HG03064 (cell line): ENCODE measurements at regions not wholly inside any gene's neighbourhood (a gene's known extent, or its start where the extent isn't known, plus 50 kb on each side); places are given as distances from the start of the nearest gene placed in this dataset.
"Not testable (repeated sequence)": the region's sequence is repeated elsewhere in the genome, so short reads cannot be mapped to it uniquely, and the experiment has no call there.

ENCODE experiments used
- ATAC-seq: cut with Tn5 transposase; IDR thresholded peaks from one replicate; pipeline ENCODE4 v1.9.1; 2021; ENCODE audit warnings: low read depth; ENCODE audit not compliant: unreplicated experiment

- no peak for ATAC-seq
Measured at GRCh38 chr13:60716313-60716712, 319.3 kb downstream of the TDRD3 start.

DNA sequence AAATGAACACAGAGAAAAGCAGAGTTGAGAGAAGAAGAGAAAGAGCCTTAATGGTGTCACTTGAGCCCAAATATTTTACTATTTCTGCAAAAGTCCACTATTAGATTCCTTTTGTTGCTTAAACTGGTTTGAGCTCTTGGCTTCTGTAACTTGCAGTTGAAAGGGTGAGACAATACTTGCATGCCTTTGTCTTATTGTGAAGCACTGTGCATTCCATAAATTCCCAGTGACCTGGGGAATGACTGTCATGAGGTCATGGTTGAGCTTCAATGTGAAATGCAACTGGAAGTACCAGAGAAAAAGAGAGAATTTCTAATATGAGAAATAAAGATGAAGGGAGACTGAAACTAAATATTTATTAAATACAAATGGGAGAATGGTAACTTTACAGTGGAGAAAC lies 310.9 kb downstream of the TDRD3 start:
- ATAC-seq = no peak

- no peak for ATAC-seq
Measured at GRCh38 chr13:60701895-60702294, 304.9 kb downstream of the TDRD3 start.

DNA sequence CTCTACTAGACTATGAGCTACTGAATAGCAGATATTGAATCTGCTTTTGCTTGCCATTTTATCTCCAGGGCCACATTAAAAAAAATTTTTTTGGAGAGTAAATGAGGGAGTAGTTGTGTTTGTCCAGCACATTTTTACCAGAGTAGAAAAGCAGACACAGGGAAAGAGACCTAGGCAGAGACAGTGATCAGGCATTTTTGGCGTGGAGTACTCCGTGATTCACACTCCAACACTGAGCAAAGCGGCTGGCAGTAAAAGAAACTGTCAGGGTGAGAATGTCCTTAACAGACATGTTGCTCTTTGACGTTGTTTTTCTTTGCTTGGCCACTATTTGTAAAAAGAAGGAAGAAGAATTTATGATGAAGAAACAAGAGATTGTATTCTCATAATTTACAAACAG lies 304.0 kb downstream of the TDRD3 start:
- no peak for ATAC-seq

- no peak for ATAC-seq
Measured at GRCh38 chr13:60699636-60700035, 302.6 kb downstream of the TDRD3 start.

DNA sequence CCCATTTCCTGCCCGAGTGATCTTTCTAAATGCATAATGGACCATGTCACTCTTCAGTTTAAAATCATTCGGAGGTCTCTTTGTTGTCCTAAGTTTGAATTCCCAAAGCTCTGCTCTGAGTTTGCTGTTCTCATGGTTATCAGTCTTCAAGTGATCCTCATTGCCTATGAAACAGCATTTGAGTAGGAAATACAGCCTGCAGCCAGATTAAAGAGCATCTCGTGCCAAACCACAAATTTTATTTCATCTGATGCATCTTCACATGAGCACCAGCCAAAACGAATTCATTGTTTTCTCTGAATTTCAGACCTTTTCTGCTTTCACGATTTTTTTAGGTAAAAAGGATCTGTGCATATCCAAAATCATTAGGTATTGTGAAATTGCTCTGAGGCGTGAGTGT lies 299.6 kb downstream of the TDRD3 start:
- ATAC-seq = no peak

DNA sequence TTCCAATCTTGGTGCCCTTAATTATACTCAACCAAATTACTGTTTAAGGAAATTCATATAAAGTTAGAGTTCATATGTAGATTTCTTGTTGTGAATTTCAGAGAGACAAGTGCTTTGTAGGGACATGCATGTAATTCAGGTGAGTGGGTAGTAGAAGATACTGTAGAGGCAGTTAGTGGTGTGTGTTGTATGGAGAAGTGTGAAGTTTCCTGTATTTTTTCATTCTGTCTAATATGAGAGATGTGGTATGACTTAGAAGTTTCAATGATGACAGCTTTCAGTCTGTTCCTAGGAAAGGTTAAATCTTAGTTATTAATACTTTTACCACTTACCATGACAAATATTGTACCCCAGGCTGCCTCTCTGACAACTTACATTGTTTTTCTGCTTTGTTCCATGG lies 294.2 kb downstream of the TDRD3 start:
- no peak for ATAC-seq

- no peak for ATAC-seq
Measured at GRCh38 chr13:60690604-60691003, 293.6 kb downstream of the TDRD3 start.

DNA sequence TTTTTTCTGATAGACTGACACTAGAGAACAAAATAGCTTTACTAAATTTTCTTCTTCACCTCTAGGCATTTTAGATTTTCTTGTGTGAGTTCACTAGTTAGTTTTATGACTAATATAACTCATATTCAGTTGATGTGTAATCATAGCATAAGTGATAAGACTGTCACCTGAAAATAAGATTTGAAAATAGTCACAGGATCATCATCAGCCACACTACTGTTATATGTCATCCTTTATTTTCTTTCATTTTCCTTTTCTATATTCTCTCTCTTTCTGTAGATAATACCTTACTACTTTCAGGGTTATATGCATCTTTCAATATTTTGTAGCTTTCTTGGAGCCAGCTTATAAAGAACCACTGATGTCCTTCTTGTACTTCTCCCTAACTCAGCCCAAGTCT lies 292.6 kb downstream of the TDRD3 start:
- ATAC-seq = no peak

GRCh38 chr13:60689076-60689475 lies 292.1 kb downstream of the TDRD3 start:
- ATAC-seq = no peak

- no peak for ATAC-seq
Measured at GRCh38 chr13:60679928-60680694, 283.1 kb downstream of the TDRD3 start.

GRCh38 chr13:60679131-60679530 lies 282.1 kb downstream of the TDRD3 start:
- no peak for ATAC-seq

- no peak for ATAC-seq
Measured at GRCh38 chr13:60671386-60671785, 274.4 kb downstream of the TDRD3 start.

GRCh38 chr13:60663788-60664187 lies 266.8 kb downstream of the TDRD3 start:
- no peak for ATAC-seq

GRCh38 chr13:60662595-60662994 lies 265.6 kb downstream of the TDRD3 start:
- ATAC-seq = no peak

DNA sequence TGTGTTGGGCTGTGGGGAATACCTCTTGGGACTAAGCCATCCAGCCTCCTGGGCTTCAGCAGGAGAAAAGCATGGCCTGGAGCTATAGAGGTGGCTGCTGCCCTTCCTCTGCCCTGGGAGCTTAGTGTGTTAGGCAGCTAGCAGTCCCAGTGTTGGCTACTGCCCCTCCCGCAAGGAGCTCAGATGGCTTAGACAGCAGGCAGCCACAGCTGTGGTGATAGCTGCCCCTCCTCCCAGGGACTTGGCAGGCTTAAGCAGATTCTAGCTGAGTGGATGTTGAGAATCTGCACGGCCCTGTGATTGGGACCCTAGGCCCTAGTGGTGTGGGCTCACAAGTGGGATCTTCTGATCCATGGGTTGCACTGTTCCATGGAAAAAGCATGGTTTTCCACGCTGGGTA lies 264.5 kb downstream of the TDRD3 start:
- no peak for ATAC-seq

DNA sequence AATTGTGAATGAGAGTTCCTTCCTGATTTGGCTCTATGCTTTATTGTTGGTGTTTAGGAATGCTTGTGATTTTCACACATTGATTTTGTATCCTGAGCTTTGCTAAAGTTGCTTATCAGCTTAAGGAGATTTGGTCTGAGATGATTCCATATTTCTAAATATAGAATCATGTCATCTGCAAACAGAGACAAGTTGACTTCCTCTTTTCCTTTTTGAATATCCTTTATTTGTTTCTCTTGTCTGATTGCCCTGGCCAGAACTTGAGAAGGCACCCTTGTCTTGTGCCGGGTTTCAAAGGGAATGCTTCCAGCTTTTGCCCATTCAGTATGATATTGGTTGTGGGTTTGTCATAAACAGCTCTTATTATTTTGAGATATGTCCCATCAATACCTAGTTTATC lies 260.6 kb downstream of the TDRD3 start:
- not testable (repeated sequence) for ATAC-seq

DNA sequence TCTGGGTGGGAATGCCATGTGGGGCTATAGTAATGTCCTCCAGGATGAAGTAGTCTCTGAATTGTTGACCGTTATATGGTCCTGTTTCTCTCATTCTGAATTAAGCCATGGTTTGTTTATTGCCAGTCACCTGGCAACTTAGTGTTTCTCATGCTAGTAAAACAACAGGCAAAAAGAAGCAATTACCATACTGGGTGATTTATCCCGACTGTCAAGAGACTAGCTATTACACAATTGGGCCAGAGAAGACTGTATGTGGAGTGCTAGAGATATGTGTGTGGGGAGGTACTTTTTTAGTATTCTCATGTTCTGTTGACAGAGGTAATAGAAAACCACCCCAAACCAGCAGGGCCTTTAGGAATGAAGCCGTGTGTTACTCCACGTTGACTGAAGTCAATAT lies 258.2 kb downstream of the TDRD3 start:
- ATAC-seq = no peak

GRCh38 chr13:60654415-60654814 lies 257.4 kb downstream of the TDRD3 start:
- ATAC-seq = no peak

GRCh38 chr13:60647547-60647946 lies 250.5 kb downstream of the TDRD3 start:
- no peak for ATAC-seq

DNA sequence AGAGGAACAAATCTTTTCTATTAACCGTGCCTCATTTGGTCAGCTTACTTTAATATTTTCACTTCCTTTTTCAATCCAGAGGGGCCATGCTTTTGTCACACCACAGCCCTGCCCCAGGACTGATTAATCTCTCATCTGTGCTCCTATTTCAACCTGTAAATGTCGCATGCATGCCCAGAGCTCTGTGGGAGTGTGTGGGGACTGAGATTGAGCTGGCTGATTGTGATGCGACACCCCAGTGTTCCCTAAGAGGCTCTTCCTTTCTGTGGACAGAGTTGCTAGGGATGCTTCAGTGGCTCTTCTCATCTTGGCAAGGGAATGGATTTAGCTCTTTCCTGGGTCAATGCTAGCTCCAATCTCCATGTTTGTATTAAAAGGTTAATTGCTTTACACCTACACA lies 249.6 kb downstream of the TDRD3 start:
- ATAC-seq = no peak

DNA sequence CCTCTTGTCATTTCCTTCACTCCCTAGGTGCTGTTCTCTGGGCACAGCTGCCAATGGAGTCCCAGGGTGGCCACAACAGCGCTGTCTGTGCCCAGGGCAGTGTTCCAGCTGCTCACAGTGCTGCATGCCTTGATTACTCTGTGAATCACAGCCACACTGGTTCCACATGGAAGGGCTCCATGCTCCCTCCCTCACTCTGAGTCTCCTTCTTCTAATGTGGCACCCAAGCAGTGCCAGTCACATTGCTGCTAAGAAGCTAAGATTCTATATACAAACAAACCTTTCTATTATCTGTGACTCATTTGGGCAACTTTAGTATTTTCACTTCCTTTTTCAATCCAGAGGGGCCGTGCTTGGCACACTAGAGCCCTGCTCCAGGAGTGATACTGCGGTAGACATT lies 248.7 kb downstream of the TDRD3 start:
- ATAC-seq = no peak

DNA sequence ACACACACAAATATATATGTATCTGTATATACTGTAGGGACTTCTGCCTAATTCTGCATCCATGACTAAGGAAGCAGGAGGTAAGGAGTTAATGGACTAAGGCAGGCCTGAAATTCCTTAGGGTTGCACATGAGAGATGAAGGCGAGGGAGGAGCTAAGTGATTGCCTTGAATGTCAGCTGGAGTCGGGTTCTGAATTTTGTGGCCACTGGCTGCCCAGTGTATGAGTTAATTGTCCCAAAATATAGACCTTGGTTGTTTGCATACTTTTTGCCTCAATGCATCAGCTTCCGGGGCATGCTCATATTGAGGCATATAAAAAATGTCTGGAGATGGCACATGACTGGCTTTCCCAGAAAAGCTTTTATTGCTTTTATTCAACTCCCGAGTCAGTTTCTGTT lies 245.5 kb downstream of the TDRD3 start:
- ATAC-seq = no peak
